ENCODE measurements at regions not wholly inside any gene's neighbourhood (a gene's known extent, or its start where the extent isn't known, plus 50 kb on each side); places are given as distances from the start of the nearest gene placed in this dataset.

DNA sequence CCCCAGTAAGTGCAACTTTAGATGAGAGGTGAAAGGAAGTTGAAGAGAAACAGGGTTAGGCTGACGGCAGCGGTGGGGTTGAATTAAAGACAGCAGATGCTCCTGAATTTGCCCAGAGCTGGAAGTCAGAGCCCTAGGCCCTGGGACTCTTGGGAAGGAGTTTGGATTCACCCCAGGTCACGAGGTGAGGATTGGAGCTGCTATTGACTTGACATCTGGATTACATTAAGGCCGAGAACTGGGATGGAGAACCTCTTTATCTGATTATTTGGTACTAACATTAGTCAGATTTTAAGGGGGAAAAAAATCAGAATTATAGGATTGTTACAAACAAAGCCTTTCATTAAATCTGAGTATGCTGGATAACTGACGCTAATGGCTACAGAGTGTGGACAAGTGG is 367.2 kb downstream of the ZNF536 start:
- Histone ChIP-seq H3K27me3 (no peaks in the 10 kb centered on the region), H3K27ac (no peak overlapping the region), H3K4me3 (no peak overlapping the region), H3K9me3 (no peaks in the 10 kb centered on the region), H3K4me1 (no peaks in the 10 kb centered on the region), H3K36me3 (no peaks in the 10 kb centered on the region)
- intact Hi-C loops (cut with DNase I) = no loop called here
- TF ChIP-seq, protein P1, sequence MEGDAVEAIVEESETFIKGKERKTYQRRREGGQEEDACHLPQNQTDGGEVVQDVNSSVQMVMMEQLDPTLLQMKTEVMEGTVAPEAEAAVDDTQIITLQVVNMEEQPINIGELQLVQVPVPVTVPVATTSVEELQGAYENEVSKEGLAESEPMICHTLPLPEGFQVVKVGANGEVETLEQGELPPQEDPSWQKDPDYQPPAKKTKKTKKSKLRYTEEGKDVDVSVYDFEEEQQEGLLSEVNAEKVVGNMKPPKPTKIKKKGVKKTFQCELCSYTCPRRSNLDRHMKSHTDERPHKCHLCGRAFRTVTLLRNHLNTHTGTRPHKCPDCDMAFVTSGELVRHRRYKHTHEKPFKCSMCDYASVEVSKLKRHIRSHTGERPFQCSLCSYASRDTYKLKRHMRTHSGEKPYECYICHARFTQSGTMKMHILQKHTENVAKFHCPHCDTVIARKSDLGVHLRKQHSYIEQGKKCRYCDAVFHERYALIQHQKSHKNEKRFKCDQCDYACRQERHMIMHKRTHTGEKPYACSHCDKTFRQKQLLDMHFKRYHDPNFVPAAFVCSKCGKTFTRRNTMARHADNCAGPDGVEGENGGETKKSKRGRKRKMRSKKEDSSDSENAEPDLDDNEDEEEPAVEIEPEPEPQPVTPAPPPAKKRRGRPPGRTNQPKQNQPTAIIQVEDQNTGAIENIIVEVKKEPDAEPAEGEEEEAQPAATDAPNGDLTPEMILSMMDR (IDR thresholded peaks at IDR 0.05) = no peak
- DNase-seq (no peak), ATAC-seq (no peak), FAIRE-seq (no peak)
- WGBS, 2 donors = 74 to 79% methylated on average over 5 of the region's 5 CpGs

DNA sequence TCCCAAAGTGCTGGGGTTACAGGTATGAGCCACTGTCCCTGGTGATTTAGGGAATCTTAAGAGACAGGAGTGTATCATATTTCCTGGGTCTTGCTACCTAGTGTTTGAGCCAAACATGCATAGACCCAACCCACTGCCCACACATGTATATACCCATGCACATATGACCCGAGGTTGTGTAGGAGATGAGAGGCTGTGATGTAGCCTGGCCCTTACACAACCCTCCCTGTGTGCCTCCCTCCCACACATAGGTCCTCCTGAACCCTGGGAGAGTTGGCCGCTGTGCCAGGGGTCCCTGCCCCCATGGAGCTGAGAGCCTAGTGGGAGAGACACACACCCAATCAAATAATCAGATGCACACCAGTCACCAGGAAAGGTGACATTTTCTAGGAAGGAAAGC is 365.9 kb downstream of the ZNF536 start:
- Histone ChIP-seq H3K27me3 (no peaks in the 10 kb centered on the region), H3K4me3 (no peak overlapping the region), H3K27ac (no peak overlapping the region), H3K4me1 (no peaks in the 10 kb centered on the region), H3K36me3 (no peaks in the 10 kb centered on the region), H3K9me3 (no peaks in the 10 kb centered on the region)
- intact Hi-C loops (cut with DNase I) = no loop called here
- WGBS, 2 donors = 58 to 77% methylated on average over 2 of the region's 2 CpGs
- FAIRE-seq = no peak
- DNase-seq = no peak
- TF ChIP-seq, protein P1 (IDR thresholded peaks at IDR 0.05) = no peak
- ATAC-seq = no peak

DNA sequence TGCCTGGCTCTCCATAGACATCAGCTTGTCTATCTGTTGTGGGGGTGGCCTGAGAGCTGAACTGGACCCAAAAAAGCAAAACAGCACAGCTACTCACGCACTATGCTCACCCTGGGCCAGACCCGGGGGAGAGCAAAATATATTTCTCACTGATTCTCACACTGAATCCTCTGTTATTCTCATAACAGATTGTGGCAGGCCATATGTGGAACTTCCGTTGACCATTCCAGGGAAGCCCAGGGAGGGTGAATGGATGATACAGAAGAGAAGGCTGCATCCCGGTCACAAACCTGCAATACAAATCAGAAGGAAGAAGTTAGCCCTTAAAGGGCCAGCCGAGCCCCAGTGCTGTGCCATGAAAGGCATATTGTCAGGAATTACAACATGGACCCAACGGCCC is 362.5 kb downstream of the ZNF536 start:
- TF ChIP-seq, protein P1 (IDR thresholded peaks at IDR 0.05) = no peak
- Histone ChIP-seq H3K36me3 (no peaks in the 10 kb centered on the region), H3K4me3 (no peak overlapping the region), H3K27ac (no peak overlapping the region), H3K4me1 (no peaks in the 10 kb centered on the region), H3K27me3 (no peaks in the 10 kb centered on the region), H3K9me3 (no peaks in the 10 kb centered on the region)
- WGBS, 2 donors = 49 to 66% methylated on average over 6 of the region's 6 CpGs
- FAIRE-seq = no peak
- intact Hi-C loops (cut with DNase I) = no loop called here
- no peak for DNase-seq
- no peak for ATAC-seq

GRCh38 chr19:30733826-30734550 is 361.8 kb downstream of the ZNF536 start:
- FAIRE-seq (no peak), ATAC-seq (no peak), DNase-seq (no peak)
- H3K27ac ChIP-seq = no peak overlapping the region
- no peaks in the 10 kb centered on the region for H3K27me3 ChIP-seq
- no peaks in the 10 kb centered on the region for H3K4me1 ChIP-seq
- H3K36me3 ChIP-seq = no peaks in the 10 kb centered on the region
- 56 to 64% methylated on average over 15 of the region's 15 CpGs for WGBS, 2 donors
- H3K4me3 ChIP-seq = no peak overlapping the region
- H3K9me3 ChIP-seq = no peaks in the 10 kb centered on the region
- intact Hi-C loops (cut with DNase I) = no loop called here
- TF ChIP-seq, protein P1 (IDR thresholded peaks at IDR 0.05) = no peak

DNA sequence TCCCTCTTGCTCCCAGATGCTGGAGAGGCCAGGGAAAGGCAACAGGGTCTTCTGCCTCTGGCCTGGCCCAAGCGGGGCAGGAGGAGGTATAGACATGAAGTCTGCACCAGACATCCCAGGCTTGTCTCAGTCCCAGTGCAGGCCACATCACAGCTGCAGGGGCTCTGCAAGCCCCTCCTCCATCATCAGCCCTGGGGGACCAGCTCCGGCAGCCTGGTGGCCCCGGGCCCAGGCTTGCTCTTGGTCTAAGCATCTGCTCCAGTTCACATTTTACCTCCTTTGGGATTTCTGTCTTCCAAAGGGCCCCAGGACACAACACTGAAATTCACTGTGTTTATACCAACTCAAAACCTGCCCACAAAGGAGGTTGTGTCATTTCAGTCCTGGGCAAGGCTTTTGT is 359.4 kb downstream of the ZNF536 start:
- Histone ChIP-seq H3K27ac (no peak overlapping the region), H3K27me3 (no peaks in the 10 kb centered on the region), H3K36me3 (no peaks in the 10 kb centered on the region), H3K4me3 (no peak overlapping the region), H3K9me3 (no peaks in the 10 kb centered on the region), H3K4me1 (no peaks in the 10 kb centered on the region)
- WGBS, 2 donors = 82 to 89% methylated on average over 3 of the region's 3 CpGs
- intact Hi-C loops (cut with DNase I) = no loop called here
- no peak for FAIRE-seq
- no peak for DNase-seq
- ATAC-seq = no peak
- TF ChIP-seq, protein P1 (IDR thresholded peaks at IDR 0.05) = no peak
